GM21367 (cell line): ENCODE measurements at regions not wholly inside any gene's neighbourhood (a gene's known extent, or its start where the extent isn't known, plus 50 kb on each side); places are given as distances from the start of the nearest gene placed in this dataset.
"Not testable (repeated sequence)": the region's sequence is repeated elsewhere in the genome, so short reads cannot be mapped to it uniquely, and the experiment has no call there.

Source experiments
- ATAC-seq: cut with Tn5 transposase; IDR thresholded peaks from one replicate; pipeline ENCODE4 v1.9.1; 2021; ENCODE audit not compliant: unreplicated experiment

DNA sequence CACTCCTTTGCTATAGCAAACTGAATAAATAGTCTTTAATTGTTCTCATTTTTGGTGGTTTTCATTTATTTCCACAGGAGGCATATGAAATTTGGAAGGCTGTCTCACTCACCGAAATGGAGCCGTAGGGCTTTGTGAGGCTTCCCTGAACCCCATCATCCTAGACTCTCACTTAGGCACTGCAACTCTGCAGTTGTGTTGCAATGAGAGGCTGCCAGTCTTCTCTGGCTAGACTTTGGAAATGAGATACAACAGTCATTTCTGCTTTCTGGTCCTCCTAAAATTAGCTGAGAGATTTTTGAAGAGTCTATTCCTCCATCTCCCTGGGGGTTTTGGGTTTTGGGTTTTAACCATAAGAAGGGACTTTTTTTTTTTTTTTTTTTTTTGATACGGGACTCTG is 146.5 kb downstream of the SH3BGRL start:
- no peak for ATAC-seq

DNA sequence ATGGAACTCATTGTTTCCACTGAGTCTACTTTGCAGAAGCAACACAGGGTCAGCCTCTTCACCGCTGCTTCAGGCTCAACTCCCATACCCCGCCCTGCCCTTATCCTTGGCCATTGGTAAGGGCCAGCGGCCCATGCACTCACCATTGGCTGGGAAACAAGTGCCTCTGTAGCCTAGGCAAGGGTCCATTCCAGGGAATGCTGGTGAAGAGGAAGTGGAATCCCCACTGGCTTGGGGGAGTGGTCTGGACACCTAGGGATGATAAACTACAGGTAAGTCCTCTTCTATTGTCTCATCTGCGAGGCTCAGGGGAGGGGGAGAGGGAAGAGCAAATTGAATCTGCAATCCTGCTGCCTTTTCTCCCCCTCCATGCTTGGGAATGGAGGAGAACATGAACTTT is 153.1 kb downstream of the SH3BGRL start:
- ATAC-seq: no peak

DNA sequence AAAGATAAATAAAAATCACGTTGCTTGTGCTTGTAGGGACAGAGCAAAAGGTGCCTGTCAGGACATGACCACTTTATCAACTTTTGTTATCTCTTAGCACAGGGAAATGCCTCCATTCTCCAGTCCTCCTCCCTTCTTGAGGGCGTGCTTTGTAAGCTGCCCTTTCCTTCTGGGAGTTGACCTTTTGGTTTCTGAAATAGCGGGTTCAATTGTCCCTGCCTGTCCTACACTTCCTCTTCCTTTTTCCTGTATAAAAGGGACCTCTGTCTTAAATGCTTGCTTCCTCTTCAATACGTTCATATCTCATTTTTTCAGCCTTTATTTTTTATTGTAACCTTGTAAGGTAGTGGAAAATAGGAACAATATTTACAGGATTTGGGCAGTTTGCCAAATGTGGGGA is 153.5 kb downstream of the SH3BGRL start:
- ATAC-seq: no peak

DNA sequence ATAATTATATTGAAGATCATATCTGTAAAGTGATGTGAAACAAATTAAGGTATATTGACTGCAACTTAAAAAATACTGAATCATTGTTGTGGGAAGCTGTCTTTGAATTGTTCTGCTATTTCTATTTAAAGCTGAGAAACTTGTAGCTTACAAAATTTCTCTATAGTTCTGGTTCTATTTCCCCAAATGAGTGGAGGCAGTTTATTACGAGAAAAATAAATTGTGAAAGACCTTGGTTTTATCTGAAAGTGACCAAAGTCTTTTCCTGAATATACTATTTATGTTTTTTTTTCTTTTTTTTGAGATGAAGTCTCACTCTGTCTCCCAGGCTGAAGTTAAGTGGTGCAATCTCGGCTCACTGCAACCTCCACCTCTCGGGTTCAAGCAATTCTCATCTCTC is 165.4 kb downstream of the SH3BGRL start:
- ATAC-seq: no peak

DNA sequence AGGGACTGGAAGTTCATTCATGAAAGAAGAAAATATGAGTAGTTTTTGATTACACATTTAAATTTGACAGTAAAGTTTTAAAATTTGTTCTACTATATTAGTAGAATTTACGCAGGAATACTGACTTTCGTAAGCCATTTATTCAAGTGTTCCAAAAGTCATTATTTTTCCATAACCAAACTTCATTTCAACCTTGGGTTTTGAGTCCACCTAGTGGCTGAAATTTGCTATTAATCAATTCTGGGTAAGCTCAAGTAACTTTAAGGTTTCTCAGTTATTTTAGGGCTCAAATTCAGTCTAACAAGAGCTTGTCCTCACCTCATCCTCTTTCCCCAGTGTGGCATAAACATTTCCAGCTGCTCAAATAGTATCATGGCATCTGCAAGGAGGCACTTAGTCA is 175.4 kb downstream of the SH3BGRL start:
- no peak for ATAC-seq

DNA sequence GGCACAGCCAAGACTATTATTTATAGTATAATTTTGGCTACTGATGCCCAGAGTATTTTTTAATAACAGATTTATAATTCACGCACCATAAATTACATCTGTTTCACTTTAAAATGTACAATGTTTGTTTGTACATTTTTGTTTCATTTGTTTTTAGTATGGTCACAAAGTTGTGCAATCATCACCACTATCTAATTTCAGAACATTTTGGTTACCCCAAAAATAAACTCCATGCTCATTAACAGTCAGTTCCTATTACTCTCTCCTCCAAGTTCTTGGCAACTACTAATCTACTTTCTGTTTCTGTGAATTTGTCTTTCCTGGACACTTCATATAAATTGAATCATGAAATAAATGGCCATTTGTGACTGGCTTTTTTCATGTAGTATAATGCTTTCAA is 176.7 kb downstream of the SH3BGRL start:
- no peak for ATAC-seq

DNA sequence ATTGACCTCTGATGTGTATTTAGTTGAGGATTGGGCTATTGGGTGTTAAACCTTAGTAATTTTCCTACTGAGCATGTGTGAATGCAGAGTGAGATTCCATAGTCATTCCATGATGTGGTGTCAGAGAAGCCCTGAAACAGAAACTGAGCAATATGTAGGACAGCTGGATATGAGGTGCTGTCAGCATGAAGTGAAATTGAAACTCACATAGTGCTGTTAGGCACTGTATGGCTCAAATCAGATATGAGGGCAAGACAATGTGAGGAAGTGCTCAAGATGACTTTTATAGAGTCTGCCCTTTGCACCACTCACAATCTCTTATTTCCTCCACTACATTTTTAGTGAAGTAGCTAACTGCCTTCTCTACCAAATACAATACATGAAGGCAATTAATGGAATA is 188.3 kb downstream of the SH3BGRL start:
- peak; percentile 71 for ATAC-seq

DNA sequence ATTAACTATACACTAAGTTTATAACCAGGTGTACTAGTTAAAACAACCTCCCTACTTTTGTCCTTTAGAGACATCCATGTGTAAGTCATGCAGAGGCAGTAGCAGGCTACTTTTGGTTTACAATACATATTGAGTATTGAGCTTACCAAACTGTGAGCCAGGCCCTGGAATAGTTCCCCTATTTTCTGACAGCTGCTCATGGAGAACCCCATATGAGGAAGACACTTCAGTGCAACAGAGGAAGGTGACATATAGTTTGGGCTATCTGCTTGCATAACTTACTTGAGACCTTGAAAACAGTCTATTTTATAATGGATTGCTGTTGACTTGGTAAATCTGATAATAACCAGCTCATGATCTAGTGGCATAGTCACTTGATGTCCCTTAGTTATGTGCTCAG is 190.5 kb downstream of the SH3BGRL start:
- ATAC-seq: no peak

DNA sequence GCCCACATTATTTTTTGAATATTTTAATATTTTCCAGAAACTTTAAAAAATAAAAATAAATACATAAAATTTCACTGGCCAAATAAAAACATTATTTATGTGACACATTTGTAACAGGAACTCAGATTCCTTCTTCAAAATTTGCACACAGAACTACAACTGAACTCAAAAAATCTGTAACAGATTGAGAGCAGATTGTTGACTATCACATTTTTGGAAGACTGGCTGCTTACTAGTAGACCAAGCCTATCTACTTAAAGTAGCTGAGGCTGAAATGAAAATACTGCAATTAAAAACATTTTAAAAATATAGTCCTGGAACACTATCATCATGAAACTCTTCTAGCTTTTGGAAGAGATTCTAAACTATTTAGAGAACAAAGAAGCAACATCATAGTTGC is 203.9 kb downstream of the SH3BGRL start:
- ATAC-seq: no peak

DNA sequence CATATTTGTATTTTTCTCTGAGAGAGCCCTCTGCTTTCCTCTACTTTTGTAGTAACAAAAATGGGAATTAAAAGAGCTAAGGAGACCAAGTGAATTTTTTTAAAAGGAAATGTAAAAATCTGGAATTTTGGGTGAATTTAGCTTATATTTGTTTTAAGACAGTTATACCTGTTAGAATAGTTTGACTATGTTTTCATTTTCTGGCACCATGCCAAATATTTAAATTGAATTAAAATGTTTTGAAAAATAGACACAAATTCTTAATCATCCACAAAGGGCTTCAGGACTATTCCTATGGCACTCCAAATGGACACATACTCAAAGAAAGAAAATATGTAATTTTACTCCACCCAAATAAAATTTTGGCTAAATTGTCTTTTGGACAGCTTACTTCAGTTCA is 209.6 kb downstream of the SH3BGRL start:
- ATAC-seq: no peak

DNA sequence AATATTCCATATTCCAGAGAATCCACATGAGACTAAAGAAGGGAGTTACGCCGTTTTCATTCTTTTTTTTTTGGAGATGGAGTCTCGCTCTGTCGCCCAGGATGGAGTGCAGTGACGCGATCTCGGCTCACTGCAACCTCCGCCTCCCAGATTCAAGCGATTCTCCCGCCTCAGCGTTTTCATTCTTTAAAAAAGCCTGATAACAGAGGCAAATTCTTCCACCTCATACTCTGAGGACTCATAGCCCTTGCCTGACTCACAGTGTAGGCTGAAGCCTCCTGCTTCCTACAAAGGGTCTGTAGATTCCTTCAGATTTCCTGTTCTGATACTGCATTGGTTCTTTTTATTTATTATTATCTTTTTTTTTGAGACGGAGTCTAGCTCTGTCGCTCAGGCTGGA is 210.5 kb downstream of the SH3BGRL start:
- ATAC-seq: no peak

DNA sequence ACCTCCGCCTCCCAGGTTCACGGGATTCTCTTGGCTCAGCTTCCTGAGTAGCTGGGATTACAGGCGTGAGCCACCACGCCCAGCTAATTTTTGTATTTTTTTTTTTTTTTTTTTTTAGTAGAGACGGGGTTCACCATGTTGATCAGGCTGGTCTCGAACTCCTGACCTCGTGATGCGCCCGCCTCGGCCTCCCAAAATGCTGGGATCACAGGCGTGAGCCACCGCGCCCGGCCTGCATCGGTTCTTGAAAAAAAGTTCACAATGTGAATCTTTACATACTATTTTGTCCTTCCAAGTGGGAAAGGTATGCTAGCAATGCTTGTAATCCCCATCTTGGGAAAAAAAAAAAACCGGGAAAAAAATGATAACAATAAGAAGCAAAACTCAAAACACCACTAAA is 211.0 kb downstream of the SH3BGRL start:
- ATAC-seq: not testable (repeated sequence)

DNA sequence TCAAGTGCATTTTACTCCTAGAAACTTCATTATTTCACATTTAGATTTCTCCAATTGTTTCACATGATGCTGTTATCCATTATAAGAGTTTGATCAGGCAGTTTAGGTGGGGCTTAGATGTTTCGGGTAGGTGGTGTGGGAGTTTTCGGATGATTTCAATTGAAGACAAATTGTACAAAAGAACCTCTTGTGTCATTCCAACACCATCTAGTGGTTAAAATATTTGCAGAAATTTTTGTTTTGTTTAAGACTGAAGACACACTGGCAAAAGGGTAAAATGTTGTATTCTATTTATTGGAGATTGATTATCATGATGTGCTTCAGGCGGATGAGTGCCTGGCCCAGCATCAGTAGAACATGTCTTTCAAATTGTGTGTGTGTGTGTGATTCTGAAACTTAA is 212.7 kb downstream of the SH3BGRL start:
- ATAC-seq: no peak
